ENCODE measurements at regions not wholly inside any gene's neighbourhood (a gene's known extent, or its start where the extent isn't known, plus 50 kb on each side); places are given as distances from the start of the nearest gene placed in this dataset.

- H3K4me3 ChIP-seq (ENCODE audit: severe bottlenecking): no peak overlapping the region
- H3K27ac ChIP-seq (ENCODE audit: poor library complexity, severe bottlenecking): no peak overlapping the region
- DNase-seq (ENCODE audit: low spot score) (no peak), ATAC-seq (ENCODE audit: low read depth) (peak; percentile 25; the same call in 1 of the 3 replicates)
- no peaks in the 10 kb centered on the region for H3K9me3 ChIP-seq (ENCODE audit: severe bottlenecking)
- H3K4me1 ChIP-seq (ENCODE audit: insufficient read depth, poor library complexity, severe bottlenecking): no peaks in the 10 kb centered on the region
- H3K36me3 ChIP-seq (ENCODE audit: low read depth): no peaks in the 10 kb centered on the region
- H3K27me3 ChIP-seq (ENCODE audit: insufficient read depth, poor library complexity, severe bottlenecking): peaks cover 7% of the 10 kb centered on the region
- no peak for TF ChIP-seq CTCF (IDR thresholded peaks at IDR 0.05; ENCODE audit: poor library complexity, severe bottlenecking)
Measured at GRCh38 chr5:123261752-123262151, 161.5 kb downstream of the CEP120 start.

- no peak overlapping the region for H3K27ac ChIP-seq (ENCODE audit: poor library complexity, severe bottlenecking)
- no peak for ATAC-seq (ENCODE audit: low read depth)
- TF ChIP-seq CTCF (IDR thresholded peaks at IDR 0.05; ENCODE audit: poor library complexity, severe bottlenecking): no peak
- no peak overlapping the region for H3K4me3 ChIP-seq (ENCODE audit: severe bottlenecking)
- no peaks in the 10 kb centered on the region for H3K36me3 ChIP-seq (ENCODE audit: low read depth)
- H3K27me3 ChIP-seq (ENCODE audit: insufficient read depth, poor library complexity, severe bottlenecking): peaks cover 5% of the 10 kb centered on the region
- no peaks in the 10 kb centered on the region for H3K4me1 ChIP-seq (ENCODE audit: insufficient read depth, poor library complexity, severe bottlenecking)
- no peaks in the 10 kb centered on the region for H3K9me3 ChIP-seq (ENCODE audit: severe bottlenecking)
- no peak for DNase-seq (ENCODE audit: low spot score)
Measured at GRCh38 chr5:123249446-123249845, 160.4 kb downstream of the PRDM6 start.

GRCh38 chr5:123245689-123246088, 156.6 kb downstream of the PRDM6 start:
- ATAC-seq (ENCODE audit: low read depth) (no peak), DNase-seq (ENCODE audit: low spot score) (no peak)
- no peak overlapping the region for H3K4me3 ChIP-seq (ENCODE audit: severe bottlenecking)
- H3K36me3 ChIP-seq (ENCODE audit: low read depth): no peaks in the 10 kb centered on the region
- TF ChIP-seq CTCF (IDR thresholded peaks at IDR 0.05; ENCODE audit: poor library complexity, severe bottlenecking): no peak
- H3K27me3 ChIP-seq (ENCODE audit: insufficient read depth, poor library complexity, severe bottlenecking): no peaks in the 10 kb centered on the region
- H3K4me1 ChIP-seq (ENCODE audit: insufficient read depth, poor library complexity, severe bottlenecking): no peaks in the 10 kb centered on the region
- H3K27ac ChIP-seq (ENCODE audit: poor library complexity, severe bottlenecking): no peak overlapping the region
- no peaks in the 10 kb centered on the region for H3K9me3 ChIP-seq (ENCODE audit: severe bottlenecking)

GRCh38 chr5:123244458-123244857, 155.4 kb downstream of the PRDM6 start:
- TF ChIP-seq CTCF (IDR thresholded peaks at IDR 0.05; ENCODE audit: poor library complexity, severe bottlenecking): no peak
- no peak overlapping the region for H3K4me3 ChIP-seq (ENCODE audit: severe bottlenecking)
- H3K27me3 ChIP-seq (ENCODE audit: insufficient read depth, poor library complexity, severe bottlenecking): no peaks in the 10 kb centered on the region
- H3K27ac ChIP-seq (ENCODE audit: poor library complexity, severe bottlenecking): no peak overlapping the region
- DNase-seq (ENCODE audit: low spot score) (no peak), ATAC-seq (ENCODE audit: low read depth) (no peak)
- no peaks in the 10 kb centered on the region for H3K36me3 ChIP-seq (ENCODE audit: low read depth)
- no peaks in the 10 kb centered on the region for H3K4me1 ChIP-seq (ENCODE audit: insufficient read depth, poor library complexity, severe bottlenecking)
- no peaks in the 10 kb centered on the region for H3K9me3 ChIP-seq (ENCODE audit: severe bottlenecking)

All from RWPE2 (cell line).